ENCODE measurements at regions not wholly inside any gene's neighbourhood (a gene's known extent, or its start where the extent isn't known, plus 50 kb on each side); places are given as distances from the start of the nearest gene placed in this dataset.

DNA sequence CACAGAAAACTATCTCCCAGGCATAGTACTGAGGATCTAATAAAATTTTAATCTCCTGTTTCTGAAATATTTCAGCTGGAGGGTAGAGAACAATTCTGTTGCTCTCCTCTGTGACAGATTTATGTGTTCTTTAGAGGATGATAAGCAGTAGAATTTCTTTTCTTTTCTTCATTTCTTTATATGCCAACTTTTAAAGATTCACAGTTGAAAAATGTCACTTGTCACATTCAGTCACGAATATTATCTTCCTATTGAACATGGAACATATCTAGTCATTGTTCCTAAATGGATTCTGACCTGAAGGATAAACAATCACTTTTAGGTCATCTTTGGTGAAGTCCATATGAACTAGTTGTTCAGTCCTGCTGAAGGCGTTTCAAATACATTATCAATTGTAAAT is 585.5 kb upstream of the DPPA4 start:
- TF ChIP-seq CTCF (conservative IDR thresholded peaks at IDR 0.05): no peak
- no peak for TF ChIP-seq ZFX (IDR thresholded peaks at IDR 0.05)
- H3K27ac ChIP-seq: no peak overlapping the region

- no peak overlapping the region for H3K27ac ChIP-seq
- TF ChIP-seq ZFX (IDR thresholded peaks at IDR 0.05): no peak
- no peak for TF ChIP-seq CTCF (conservative IDR thresholded peaks at IDR 0.05)
Measured at GRCh38 chr3:109923431-109923830, 586.1 kb upstream of the DPPA4 start.

DNA sequence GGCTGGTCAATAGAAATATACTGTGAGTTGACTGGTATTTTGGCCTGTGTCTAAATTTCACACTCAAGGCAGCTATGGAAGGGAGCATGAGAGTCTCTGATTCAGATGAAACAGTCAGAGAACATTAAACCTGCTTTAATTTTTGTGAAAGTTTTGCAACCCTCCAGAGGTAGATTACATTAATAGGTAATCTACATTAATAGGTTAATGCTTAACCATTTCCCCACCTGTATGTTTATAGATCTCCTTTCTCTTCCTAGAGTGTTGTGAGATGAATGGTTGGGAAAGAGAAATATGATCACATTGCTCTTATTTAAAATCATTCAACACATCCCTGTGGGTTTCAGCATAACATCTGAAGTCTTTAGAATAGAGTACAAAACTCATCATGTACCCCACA is 586.9 kb upstream of the DPPA4 start:
- no peak overlapping the region for H3K27ac ChIP-seq
- no peak for TF ChIP-seq CTCF (conservative IDR thresholded peaks at IDR 0.05)
- TF ChIP-seq ZFX (IDR thresholded peaks at IDR 0.05): no peak

DNA sequence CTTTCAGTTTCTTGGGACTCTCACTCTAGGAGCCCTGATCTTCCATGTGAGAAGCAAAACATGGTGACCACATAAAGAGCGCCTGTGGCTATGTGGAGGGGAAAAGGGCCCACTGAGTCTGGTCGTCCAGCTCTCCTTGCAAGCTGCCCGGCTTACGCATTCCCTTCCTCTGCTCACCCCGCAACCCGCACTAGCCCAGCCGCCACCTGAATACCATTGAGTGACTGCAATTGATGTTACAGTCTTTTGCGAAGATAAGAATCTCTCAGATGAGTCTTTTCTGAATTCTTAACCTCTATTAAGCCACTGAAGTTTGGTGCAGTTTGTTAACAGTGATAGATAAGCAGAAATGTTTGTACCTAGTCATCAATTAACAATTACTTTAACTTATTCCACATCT is 589.0 kb upstream of the DPPA4 start:
- TF ChIP-seq CTCF (conservative IDR thresholded peaks at IDR 0.05) (no peak), ZFX (IDR thresholded peaks at IDR 0.05) (no peak)
- no peak overlapping the region for H3K27ac ChIP-seq

DNA sequence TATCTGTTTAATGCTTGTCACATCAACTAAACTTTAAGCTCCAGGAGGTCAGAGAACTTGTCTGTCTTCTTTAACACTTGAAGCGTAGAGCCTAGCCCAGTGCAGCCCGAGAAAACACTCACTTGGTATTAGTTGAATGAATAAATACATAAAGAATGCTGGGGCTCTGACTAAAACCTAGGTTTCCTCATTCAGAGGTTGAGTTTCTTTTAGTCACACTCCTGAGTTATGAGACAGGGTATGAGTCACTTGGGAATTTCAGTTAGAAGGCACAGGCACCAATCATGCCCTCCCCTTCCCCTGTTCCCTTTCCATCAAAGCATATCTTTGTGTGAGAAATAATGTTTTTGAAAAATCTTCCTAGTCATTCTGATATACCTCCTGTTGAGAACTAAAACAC is 589.8 kb upstream of the DPPA4 start:
- no peak for TF ChIP-seq CTCF (conservative IDR thresholded peaks at IDR 0.05)
- no peak for TF ChIP-seq ZFX (IDR thresholded peaks at IDR 0.05)
- H3K27ac ChIP-seq: no peak overlapping the region

- no peak for TF ChIP-seq CTCF (conservative IDR thresholded peaks at IDR 0.05)
- no peak for TF ChIP-seq ZFX (IDR thresholded peaks at IDR 0.05)
- H3K27ac ChIP-seq: no peak overlapping the region
Measured at GRCh38 chr3:109927726-109928125, 590.4 kb upstream of the DPPA4 start.

GRCh38 chr3:109930582-109930981 is 593.2 kb upstream of the DPPA4 start:
- no peak overlapping the region for H3K27ac ChIP-seq
- no peak for TF ChIP-seq ZFX (IDR thresholded peaks at IDR 0.05)
- no peak for TF ChIP-seq CTCF (conservative IDR thresholded peaks at IDR 0.05)
